ENCODE measurements at regions not wholly inside any gene's neighbourhood (a gene's known extent, or its start where the extent isn't known, plus 50 kb on each side); places are given as distances from the start of the nearest gene placed in this dataset.

DNA sequence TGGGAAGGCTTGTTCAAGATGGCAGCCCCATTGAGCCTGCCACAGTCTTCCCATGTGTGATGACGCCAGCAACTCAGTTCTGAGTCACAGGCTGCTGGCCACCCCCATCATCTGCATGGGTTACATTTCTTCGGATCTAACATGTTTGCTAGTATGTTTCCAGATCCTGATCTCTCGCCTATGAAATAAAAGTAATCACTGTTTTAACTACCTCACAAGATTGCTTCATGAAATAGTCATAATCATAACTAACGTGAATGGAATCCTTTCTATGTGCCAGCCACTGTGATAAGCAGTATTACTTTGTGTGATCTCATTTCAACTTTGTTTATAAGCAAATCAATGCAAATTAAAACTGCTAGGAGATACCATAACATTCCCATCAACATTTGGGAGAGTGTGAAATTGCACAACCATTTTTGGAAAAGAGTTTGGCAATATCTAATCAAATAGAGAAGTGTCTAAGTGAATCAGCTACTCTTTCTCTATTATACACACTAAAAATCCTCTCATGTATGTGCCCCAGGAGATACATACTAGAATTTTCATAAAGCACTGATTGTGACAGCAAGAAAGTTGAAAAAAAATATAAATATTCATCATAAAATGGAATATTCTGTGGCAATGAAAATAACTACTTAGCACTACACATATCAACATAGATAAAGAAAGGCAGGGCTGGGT, 300.2 kb upstream of the IRX5 start:
- no peak for DNase-seq
- no peaks in the 10 kb centered on the region for H3K9me3 Mint-ChIP-seq
- H3K36me3 Mint-ChIP-seq (ENCODE audit: low read depth) = no peaks in the 10 kb centered on the region
- H3K27me3 Mint-ChIP-seq = no peaks in the 10 kb centered on the region
- ATAC-seq = no peak
- H3K27ac Mint-ChIP-seq = no peak overlapping the region
- CTCF ChIA-PET = no interaction called here
- no peaks in the 10 kb centered on the region for H3K4me1 Mint-ChIP-seq (ENCODE audit: low read depth)
- TF ChIP-seq, protein P1, sequence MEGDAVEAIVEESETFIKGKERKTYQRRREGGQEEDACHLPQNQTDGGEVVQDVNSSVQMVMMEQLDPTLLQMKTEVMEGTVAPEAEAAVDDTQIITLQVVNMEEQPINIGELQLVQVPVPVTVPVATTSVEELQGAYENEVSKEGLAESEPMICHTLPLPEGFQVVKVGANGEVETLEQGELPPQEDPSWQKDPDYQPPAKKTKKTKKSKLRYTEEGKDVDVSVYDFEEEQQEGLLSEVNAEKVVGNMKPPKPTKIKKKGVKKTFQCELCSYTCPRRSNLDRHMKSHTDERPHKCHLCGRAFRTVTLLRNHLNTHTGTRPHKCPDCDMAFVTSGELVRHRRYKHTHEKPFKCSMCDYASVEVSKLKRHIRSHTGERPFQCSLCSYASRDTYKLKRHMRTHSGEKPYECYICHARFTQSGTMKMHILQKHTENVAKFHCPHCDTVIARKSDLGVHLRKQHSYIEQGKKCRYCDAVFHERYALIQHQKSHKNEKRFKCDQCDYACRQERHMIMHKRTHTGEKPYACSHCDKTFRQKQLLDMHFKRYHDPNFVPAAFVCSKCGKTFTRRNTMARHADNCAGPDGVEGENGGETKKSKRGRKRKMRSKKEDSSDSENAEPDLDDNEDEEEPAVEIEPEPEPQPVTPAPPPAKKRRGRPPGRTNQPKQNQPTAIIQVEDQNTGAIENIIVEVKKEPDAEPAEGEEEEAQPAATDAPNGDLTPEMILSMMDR (IDR thresholded peaks at IDR 0.05) = no peak
- no peak overlapping the region for H3K4me3 Mint-ChIP-seq
- POLR2A ChIA-PET = no interaction called here
- intact Hi-C loops (cut with micrococcal nuclease) = no loop called here

DNA sequence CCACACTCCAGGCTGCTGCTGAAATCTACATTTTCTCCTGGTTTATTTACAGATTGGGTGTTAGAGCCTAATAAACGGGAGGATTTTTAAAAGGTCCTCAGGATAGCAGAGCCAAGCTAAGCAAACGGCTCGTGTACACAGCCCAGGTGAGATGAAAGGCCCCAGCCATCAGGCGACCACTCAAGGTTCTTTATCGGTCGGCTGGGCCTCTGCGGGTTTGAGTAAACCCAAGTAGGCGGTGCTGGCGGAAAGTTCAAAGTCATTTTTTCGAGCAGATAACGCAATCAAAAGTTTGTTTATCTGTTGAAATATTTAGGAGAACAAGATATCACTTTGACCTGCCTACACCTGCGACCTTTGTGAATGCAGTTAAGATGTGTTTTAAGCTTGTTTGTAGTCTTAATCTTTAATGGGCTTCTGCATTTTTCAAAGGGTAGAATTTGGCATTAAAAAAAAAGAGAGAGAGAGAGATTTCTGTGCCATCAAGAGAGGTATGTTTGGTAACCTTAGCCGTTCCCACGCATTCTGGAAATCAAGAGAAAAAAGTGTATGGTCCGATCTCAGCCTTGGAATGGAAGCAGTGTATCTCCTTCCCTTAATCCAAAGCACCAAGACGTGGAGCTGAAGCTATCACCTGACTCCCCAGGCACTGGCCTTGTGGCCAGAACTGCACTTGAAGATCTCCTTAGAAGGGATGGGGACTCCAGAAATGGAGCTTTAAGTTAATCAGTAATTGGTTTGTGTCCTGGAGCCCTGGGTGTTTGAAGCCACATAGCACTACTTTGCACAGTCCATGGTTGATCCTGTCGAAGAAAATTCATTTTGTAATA, 301.7 kb upstream of the IRX5 start:
- Mint-ChIP-seq H3K27ac (no peak overlapping the region), H3K4me3 (no peak overlapping the region), H3K36me3 (ENCODE audit: low read depth) (no peaks in the 10 kb centered on the region), H3K4me1 (ENCODE audit: low read depth) (no peaks in the 10 kb centered on the region), H3K27me3 (no peaks in the 10 kb centered on the region), H3K9me3 (no peaks in the 10 kb centered on the region)
- DNase-seq = no peak
- POLR2A ChIA-PET = no interaction called here
- intact Hi-C loops (cut with micrococcal nuclease) = no loop called here
- TF ChIP-seq, protein P1 (IDR thresholded peaks at IDR 0.05) = no peak
- no peak for ATAC-seq
- CTCF ChIA-PET = no interaction called here

DNA sequence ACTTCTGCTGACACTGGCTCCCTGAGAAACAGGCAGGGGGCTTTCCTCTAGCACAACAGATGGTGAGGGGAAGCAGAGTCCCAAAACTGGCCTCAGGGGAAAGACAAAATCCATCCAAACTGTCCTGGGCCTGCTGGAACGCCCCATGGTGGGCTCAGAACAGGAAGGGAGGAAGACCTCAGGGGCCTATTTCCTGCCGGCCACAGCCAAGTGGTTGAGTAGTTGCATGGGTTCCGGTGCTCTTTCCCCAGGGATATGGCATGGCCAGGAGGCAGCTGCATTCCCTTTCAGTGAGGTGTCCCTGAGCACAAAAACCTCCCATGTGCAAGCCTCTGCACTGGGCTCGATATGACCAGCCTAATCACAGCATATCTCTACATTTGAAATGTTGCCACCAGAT, 303.0 kb upstream of the IRX5 start:
- H3K27ac Mint-ChIP-seq = no peak overlapping the region
- no peaks in the 10 kb centered on the region for H3K4me1 Mint-ChIP-seq (ENCODE audit: low read depth)
- intact Hi-C loops (cut with micrococcal nuclease) = no loop called here
- H3K36me3 Mint-ChIP-seq (ENCODE audit: low read depth) = no peaks in the 10 kb centered on the region
- no peak overlapping the region for H3K4me3 Mint-ChIP-seq
- no peaks in the 10 kb centered on the region for H3K9me3 Mint-ChIP-seq
- ChIA-PET CTCF (no interaction called here), POLR2A (interaction anchor here (0.7 kb wide), 1 partner anchor 259 kb away, joined by 3 read pairs; no protein-coding TSS in a partner anchor)
- TF ChIP-seq, protein P1 (IDR thresholded peaks at IDR 0.05) = no peak
- no peaks in the 10 kb centered on the region for H3K27me3 Mint-ChIP-seq
- no peak for DNase-seq
- ATAC-seq = no peak

DNA sequence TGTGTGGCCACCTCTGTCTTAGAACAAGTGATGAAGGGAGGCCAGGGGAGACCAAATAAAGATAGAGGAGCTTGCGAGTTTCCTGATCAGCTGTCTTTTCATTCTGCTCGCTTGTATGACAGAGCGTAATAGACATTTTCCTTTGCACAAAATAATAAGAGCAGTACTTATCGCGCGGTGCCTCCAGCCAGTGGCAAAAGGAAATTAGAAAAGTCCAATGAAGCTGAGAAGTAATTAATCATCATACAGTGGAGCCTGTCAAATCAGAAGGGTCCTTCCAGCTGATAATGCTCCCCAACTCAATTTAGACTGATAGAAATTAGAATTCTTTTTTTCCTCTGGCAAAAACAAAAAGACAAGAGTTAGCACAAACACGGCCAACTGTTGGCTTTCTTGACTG, 307.0 kb upstream of the IRX5 start:
- no peak for DNase-seq
- Mint-ChIP-seq H3K27me3 (no peaks in the 10 kb centered on the region), H3K9me3 (no peaks in the 10 kb centered on the region), H3K36me3 (ENCODE audit: low read depth) (no peaks in the 10 kb centered on the region), H3K4me3 (no peak overlapping the region), H3K4me1 (ENCODE audit: low read depth) (no peaks in the 10 kb centered on the region), H3K27ac (no peak overlapping the region)
- TF ChIP-seq, protein P1 (IDR thresholded peaks at IDR 0.05) = no peak
- CTCF ChIA-PET = no interaction called here
- POLR2A ChIA-PET = no interaction called here
- intact Hi-C loops (cut with micrococcal nuclease) = no loop called here
- ATAC-seq = no peak

DNA sequence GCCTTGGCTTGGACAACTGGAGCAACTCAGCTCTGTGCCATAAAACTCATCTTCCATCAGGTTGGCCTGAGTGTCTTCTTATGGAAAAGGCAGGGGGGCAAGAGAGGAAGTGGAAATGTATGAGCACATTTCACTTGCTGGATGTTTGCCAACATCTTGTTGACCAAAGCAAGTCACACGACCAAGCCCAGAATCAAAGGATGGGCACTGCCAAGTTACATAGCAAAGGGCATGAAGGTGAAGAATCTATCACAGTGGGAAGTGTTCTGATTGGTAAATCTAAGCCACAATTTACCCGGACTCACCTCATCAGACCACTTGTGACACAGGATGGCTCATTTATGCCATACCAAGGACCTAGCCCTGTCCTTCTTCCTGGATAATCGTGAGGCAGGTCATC, 310.5 kb upstream of the IRX5 start:
- no peak for DNase-seq
- Mint-ChIP-seq H3K4me1 (ENCODE audit: low read depth) (no peaks in the 10 kb centered on the region), H3K27ac (no peak overlapping the region), H3K4me3 (no peak overlapping the region), H3K27me3 (no peaks in the 10 kb centered on the region), H3K9me3 (no peaks in the 10 kb centered on the region), H3K36me3 (ENCODE audit: low read depth) (no peaks in the 10 kb centered on the region)
- ATAC-seq = no peak
- CTCF ChIA-PET = no interaction called here
- TF ChIP-seq, protein P1 (IDR thresholded peaks at IDR 0.05) = no peak
- intact Hi-C loops (cut with micrococcal nuclease) = no loop called here
- POLR2A ChIA-PET = no interaction called here
